Embryonic facial prominence (tissue), 1 donor: ENCODE measurements at regions not wholly inside any gene's neighbourhood (a gene's known extent, or its start where the extent isn't known, plus 50 kb on each side); places are given as distances from the start of the nearest gene placed in this dataset.
"Not testable (repeated sequence)": the region's sequence is repeated elsewhere in the genome, so short reads cannot be mapped to it uniquely, and the experiment has no call there.

ENCODE experiments used
- DNase-seq: peaks from one replicate; pipeline ENCODE4 v3.0.0-alpha.2; 2016; ENCODE audit errors: extremely low spot score

GRCh38 chr14:37711831-37712475 lies 116.5 kb downstream of the TTC6 start:
- no peak for DNase-seq

DNA sequence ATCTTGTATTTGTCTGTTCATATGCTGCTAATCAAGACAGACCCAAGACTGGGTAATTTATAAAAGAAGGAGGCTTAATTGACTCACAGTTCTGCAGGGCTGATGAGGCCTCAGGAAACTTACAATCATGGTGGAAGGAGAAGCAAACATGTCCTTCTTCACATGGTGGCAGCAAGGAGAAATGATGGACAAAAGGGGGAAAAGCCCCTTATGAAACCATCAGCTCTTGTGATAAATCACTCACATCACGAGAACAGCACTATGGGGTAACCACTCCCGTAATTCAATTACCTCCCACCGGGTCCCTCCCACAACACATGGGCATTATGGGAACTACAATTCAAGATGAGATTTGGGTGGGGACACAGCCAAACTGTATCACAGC lies 117.0 kb downstream of the TTC6 start:
- not testable (repeated sequence) for DNase-seq

GRCh38 chr14:37712976-37713431 lies 117.6 kb downstream of the TTC6 start:
- DNase-seq, result no peak

GRCh38 chr14:37720131-37720530 lies 124.7 kb downstream of the TTC6 start:
- DNase-seq, result no peak

DNA sequence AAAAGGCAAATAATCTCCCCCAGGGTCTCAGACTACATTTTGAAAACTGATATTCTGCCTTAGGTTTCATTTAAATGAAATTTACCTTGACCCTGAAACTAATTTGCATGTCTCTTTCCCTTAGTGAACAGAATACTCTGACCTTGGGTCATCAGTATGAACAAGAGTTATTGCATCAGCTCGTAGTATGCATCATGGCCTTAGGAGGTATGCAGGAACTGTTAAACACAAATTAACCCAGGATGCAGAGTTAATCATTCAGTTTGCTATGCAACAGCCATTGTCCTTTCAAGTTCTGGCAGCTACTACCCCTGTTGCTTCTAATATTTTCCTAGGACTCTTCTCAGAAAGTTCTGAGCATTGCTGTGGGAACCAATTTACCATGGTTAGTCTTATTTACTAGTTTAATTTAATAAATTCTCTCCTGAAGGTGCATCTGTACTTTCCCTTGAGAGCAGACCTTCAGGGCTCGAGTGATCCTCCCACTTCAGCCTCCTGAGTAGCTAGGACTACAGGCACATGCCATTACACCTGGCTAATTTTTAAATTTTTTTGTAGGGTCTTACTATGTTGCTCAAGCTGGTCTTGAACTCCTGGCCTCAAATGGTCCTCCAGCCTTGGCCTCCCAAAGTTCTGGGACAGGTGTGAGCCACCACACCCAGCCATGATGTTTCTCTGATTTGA lies 126.7 kb downstream of the TTC6 start:
- no peak for DNase-seq

GRCh38 chr14:37723515-37723914 lies 128.1 kb downstream of the TTC6 start:
- no peak for DNase-seq

DNA sequence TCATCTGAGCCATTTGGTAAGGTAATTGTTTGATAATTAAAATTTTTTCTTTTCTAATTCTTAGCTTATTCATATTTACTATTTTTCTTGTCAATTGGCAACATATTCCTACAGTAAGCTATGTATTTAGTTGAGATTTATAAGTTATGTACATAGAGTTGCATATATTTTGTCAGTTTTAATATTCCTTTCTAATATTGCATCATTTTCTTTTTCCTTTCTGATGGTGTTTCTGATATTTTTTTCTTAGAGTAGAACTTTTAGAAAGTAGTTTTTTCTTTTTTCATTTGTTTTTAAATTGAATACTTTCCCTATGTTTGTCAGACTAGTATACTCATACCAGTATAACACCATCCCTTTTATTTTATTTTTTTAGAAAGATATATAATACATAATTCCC lies 131.3 kb downstream of the TTC6 start:
- no peak for DNase-seq

DNA sequence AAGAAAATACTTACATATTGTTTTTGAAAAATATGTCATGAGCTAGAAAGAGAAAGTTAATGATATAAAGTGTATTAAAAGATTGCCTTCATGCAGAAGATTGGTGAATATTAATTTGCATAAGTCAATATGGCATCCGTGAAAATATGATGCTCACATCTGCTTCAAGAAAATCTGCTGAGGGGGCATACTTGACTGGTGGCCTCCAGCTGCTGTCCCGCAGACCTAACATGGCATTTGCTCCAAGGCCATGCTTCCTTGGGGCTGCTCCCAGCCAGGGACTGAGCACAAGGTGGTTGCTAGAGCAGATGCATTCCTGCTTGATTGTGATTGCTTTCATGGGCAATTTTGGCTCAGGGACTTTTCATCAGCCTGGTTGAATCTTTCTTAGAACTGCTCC lies 133.8 kb downstream of the TTC6 start:
- DNase-seq, result no peak

- DNase-seq, result no peak
These were observed 135.7 kb downstream of the TTC6 start for GRCh38 chr14:37731094-37731493.

GRCh38 chr14:37745657-37746056 lies 150.2 kb downstream of the TTC6 start:
- DNase-seq, result no peak

DNA sequence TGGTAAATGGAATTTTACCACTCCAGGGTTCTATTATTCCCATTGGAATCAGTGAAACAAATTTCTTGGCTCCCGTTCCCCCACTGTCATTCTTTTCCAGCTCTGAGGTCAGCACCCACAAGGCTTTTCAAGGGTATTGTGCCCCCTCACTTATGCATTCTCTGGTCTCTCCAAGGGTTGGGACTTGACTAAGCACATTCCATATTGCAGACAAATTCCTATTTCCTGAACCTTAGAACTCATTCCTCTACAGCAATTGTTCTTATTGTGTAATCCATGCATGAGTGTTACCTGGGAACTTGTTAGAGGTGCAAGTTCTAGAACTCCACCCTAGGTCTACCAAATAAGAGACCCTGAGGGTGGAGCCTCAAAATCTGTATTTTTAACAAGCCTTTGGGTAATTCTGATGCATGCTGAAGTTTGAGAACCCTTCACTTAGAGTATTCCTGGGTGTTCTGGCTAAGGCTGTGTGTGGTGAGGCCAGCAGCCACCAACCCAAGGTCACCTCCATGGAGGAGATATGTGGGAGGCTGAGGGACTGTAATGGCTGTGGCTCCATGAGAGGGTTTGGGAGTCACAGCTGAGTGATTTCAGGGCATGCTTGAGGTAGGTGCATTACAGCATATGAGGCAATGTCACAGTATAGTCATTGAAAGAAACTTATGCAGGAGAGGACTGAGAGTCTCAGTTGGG lies 150.9 kb downstream of the TTC6 start:
- no peak for DNase-seq

GRCh38 chr14:37753459-37753858 lies 158.0 kb downstream of the TTC6 start:
- no peak for DNase-seq

GRCh38 chr14:37760275-37760674 lies 164.8 kb downstream of the TTC6 start:
- DNase-seq, result not testable (repeated sequence)

- DNase-seq, result no peak
These were observed 167.8 kb downstream of the TTC6 start for GRCh38 chr14:37763266-37763665.

GRCh38 chr14:37772283-37772682 lies 176.9 kb downstream of the TTC6 start:
- not testable (repeated sequence) for DNase-seq

- DNase-seq, result no peak
These were observed 181.5 kb downstream of the TTC6 start for GRCh38 chr14:37776791-37777499.

DNA sequence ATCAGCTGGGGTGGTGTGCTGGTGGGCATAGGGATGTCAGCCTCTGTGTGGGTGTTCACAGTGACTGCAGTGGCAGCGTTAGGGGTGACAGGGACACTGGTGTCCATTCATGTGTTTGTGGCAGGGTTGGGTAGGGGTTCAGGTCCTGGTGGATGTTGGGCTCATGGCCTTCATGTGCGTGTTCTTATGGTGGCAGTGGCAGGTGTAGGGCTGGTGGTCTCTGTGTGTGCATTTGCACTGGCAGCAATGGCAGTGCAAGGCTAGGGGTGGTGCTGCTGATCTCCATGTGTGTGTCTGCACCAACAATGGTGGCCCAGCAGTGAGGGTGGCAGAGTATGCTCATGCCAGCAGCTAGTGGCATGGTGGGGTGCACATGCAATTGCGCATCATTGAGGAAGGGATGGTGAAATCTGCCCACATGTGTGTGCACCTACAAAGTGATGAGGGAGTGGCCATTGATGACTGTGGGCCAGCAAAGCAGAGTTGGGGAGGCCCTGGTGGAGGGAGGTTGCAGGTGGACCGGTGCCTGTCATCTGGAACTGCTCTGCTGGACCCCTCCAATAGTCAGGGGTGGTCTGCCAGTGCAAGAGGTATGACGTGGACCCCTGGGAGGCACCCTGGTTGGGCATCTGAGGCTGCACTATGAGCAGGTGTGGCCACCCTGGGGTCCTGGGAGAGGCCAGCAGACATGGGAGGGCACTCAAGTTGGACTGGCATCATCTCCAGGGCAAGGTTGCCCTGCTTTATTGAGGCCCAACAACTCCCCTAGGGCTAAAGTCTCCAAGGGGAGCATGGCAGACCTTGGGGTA lies 182.9 kb downstream of the TTC6 start:
- DNase-seq, result no peak

DNA sequence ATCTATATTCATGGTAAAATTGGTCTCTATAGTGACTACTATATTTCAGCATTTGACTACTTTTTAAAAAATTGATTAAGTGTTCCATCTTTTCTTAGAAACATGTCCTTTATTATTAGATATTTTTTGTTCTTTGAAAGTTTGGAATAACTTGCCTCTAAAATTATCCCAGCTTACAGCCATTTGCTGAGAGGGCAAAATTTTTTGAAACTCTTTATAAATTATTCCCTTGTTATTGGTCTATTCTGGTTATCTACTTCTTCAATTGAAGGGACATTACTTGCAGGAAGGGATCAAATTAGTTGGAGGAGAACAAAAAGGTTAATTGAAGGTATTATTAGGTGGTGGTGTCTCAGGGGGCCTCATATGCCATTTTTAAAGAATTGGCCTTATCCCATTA lies 184.1 kb downstream of the TTC6 start:
- DNase-seq, result no peak

GRCh38 chr14:37780731-37781130 lies 185.3 kb downstream of the TTC6 start:
- DNase-seq, result not testable (repeated sequence)

- not testable (repeated sequence) for DNase-seq
These were observed 188.9 kb downstream of the TTC6 start for GRCh38 chr14:37784203-37784826.

DNA sequence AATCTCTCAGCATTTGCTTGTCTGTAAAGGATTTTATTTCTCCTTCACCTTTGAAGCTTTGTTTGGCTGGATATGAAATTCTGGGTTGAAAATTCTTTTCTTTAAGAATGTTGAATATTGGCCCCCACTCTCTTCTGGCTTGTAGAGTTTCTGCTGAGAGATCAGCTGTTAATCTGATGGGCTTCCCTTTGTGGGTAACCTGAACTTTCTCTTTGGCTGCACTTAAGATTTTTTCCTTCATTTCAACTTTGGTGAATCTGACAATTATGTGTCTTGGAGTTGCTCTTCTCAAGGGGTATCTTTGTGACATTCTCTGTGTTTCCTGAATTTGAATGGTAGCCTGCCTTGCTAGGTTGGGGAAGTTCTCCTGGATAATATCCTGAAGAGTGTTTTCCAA lies 189.4 kb downstream of the TTC6 start:
- DNase-seq, result not testable (repeated sequence)
